ENCODE measurements at regions not wholly inside any gene's neighbourhood (a gene's known extent, or its start where the extent isn't known, plus 50 kb on each side); places are given as distances from the start of the nearest gene placed in this dataset.

- in situ Hi-C loops (cut with HindIII; ENCODE audit: extremely low pct_ligation_motif_present, low pct_unique_long_range_greater_than_20kb) (no loop called here), intact Hi-C loops (cut with micrococcal nuclease; ENCODE audit: unreplicated experiment) (no loop called here)
- Histone ChIP-seq H3K36me3 (replicated peaks in 1 of 2; ENCODE audit: control insufficient read depth in 1 of 2, insufficient read depth in 2 of 2, low read length in 2 of 2) (no peaks in the 10 kb centered on the region), H3K9me3 (ENCODE audit: low read length) (no peaks in the 10 kb centered on the region), H2AFZ (ENCODE audit: low read length) (no peak overlapping the region), H3K27ac (ENCODE audit: extremely low read length, insufficient read depth, low read length) (no peak overlapping the region), H3K4me1 (ENCODE audit: insufficient read depth, low read length) (no peaks in the 10 kb centered on the region), H3K4me3 (replicated peaks in 1 of 3; ENCODE audit: insufficient read depth in 1 of 3, low read depth in 2 of 3, low read length in 3 of 3) (no peak overlapping the region), H4K20me1 (ENCODE audit: insufficient read depth, low read length) (no peaks in the 10 kb centered on the region), H3K27me3 (ENCODE audit: control insufficient read depth in 1 of 2, insufficient read depth in 2 of 2, low read length in 2 of 2) (no peaks in the 10 kb centered on the region), H3K4me2 (ENCODE audit: low read depth, low read length) (no peak overlapping the region), H3K9ac (ENCODE audit: insufficient read depth, low read depth, low read length) (no peak overlapping the region), H3K79me2 (ENCODE audit: insufficient read depth, low read length) (no peaks in the 10 kb centered on the region)
- no TSS peak for BruUV-seq (replicated peaks)
- 0% methylated on average over 3 of the region's 3 CpGs for WGBS (ENCODE audit: low lambda C conversion rate)
- CTCF ChIA-PET (ENCODE audit: low intra/inter-chr PET ratio, low total read pairs): no interaction called here
- ATAC-seq: no peak
- POLR2A ChIA-PET: no interaction called here
- FAIRE-seq: no peak
- no peak for DNase-seq (ENCODE audit: low spot score)
- TF ChIP-seq NFAT5 (CRISPR knock-in tag; IDR thresholded peaks at IDR 0.05) (no peak), ZBTB42 (CRISPR knock-in tag; IDR thresholded peaks at IDR 0.05) (no peak), TCF7 (IDR thresholded peaks at IDR 0.05; ENCODE audit: low read depth) (no peak), HOXA3 (CRISPR knock-in tag; IDR thresholded peaks at IDR 0.05) (no peak), ZNF124 (CRISPR knock-in tag; IDR thresholded peaks at IDR 0.05) (no peak), THAP11 (CRISPR knock-in tag; IDR thresholded peaks at IDR 0.05) (no peak), MXD1 (CRISPR knock-in tag; IDR thresholded peaks at IDR 0.05) (no peak), FOXM1 (CRISPR knock-in tag; IDR thresholded peaks at IDR 0.05) (no peak), FOXK1 (CRISPR knock-in tag; IDR thresholded peaks at IDR 0.05; ENCODE audit: borderline replicate concordance, low read depth) (no peak), RORA (CRISPR knock-in tag; IDR thresholded peaks at IDR 0.05) (no peak), HNF1A (IDR thresholded peaks at IDR 0.05; ENCODE audit: low read depth) (no peak), HNF1A (CRISPR knock-in tag; IDR thresholded peaks at IDR 0.05; ENCODE audit: borderline replicate concordance) (no peak), ZNF292 (CRISPR knock-in tag; IDR thresholded peaks at IDR 0.05; ENCODE audit: borderline replicate concordance, low read depth) (no peak), SATB2 (CRISPR knock-in tag; IDR thresholded peaks at IDR 0.05) (no peak), TAF1 (CRISPR knock-in tag; IDR thresholded peaks at IDR 0.05) (no peak), ZSCAN31 (CRISPR knock-in tag; IDR thresholded peaks at IDR 0.05; ENCODE audit: low read depth) (no peak), PLRG1 (conservative IDR thresholded peaks at IDR 0.05) (no peak), MYC (CRISPR knock-in tag; IDR thresholded peaks at IDR 0.05; ENCODE audit: borderline replicate concordance) (no peak)
Observed at GRCh38 chr5:167710444-167711073, 580.9 kb upstream of the WWC1 start.
